IMR-90 (cell line): ENCODE measurements at regions not wholly inside any gene's neighbourhood (a gene's known extent, or its start where the extent isn't known, plus 50 kb on each side); places are given as distances from the start of the nearest gene placed in this dataset.

Experiments used
- ATAC-seq: fragments of 200-7000 bp; cut with Tn5 transposase; 2 replicates; pipeline ENCODE4 v1.9.1; 2020; ENCODE audit warnings: low read depth, mild to moderate bottlenecking, moderate library complexity
- BruUV-seq: library from RNA; stranded (reverse); fragments of 400-500 nt; replicated peaks from 2 replicates; lab custom pipeline; 2021; lab: Mats Ljungman, UMichigan
- CTCF ChIA-PET: fragments of 300-600 bp; formaldehyde crosslinking; extraction: SDS; loops from one replicate; lab custom pipeline; 2021; ENCODE audit warnings: antibody characterized with exemption; lab: Yijun Ruan, JAX
- POLR2A ChIA-PET: fragments of 300-600 bp; sonication (Branson Sonifier 250); formaldehyde crosslinking; loops from one replicate; lab custom pipeline; 2022; ENCODE audit warnings: antibody characterized with exemption; ENCODE audit not compliant: unreplicated experiment; lab: Charles Lee
- DNase-seq: peaks from one replicate; pipeline ENCODE4 v3.0.0; 2013
- H2AFZ ChIP-seq: replicated peaks from 2 replicates; pipeline ENCODE3; 2013; ENCODE audit warnings: low read length, mild to moderate bottlenecking; ENCODE audit not compliant: poor library complexity
- H2AK5ac ChIP-seq: 2 replicates; pipeline ENCODE4 v1.6.1; 2013; ENCODE audit warnings: low read depth, low read length, inconsistent platforms
- H2AK9ac ChIP-seq: replicated peaks from 2 replicates; pipeline ENCODE3; 2013; ENCODE audit warnings: mild to moderate bottlenecking, low read depth, low read length, moderate library complexity; ENCODE audit not compliant: poor library complexity
- H2BK120ac ChIP-seq: 2 replicates; pipeline ENCODE4 v1.6.1; 2013; ENCODE audit warnings: low read depth, low read length, inconsistent platforms
- H2BK15ac ChIP-seq: 3 replicates; pipeline ENCODE4 v1.6.1; 2013; ENCODE audit warnings: low read depth, low read length, inconsistent platforms
- H2BK20ac ChIP-seq: 2 replicates; pipeline ENCODE4 v1.6.1; 2013; ENCODE audit warnings: low read depth, mild to moderate bottlenecking, inconsistent platforms, low read length, moderate library complexity
- H2BK5ac ChIP-seq: 2 replicates; pipeline ENCODE4 v1.6.1; 2013; ENCODE audit warnings: mild to moderate bottlenecking, low read depth, low read length, inconsistent platforms; ENCODE audit not compliant: poor library complexity, severe bottlenecking
- H3K14ac ChIP-seq: replicated peaks from 2 replicates; pipeline ENCODE4 v1.6.1; 2013; ENCODE audit warnings: low read depth, low read length, inconsistent platforms
- H3K18ac ChIP-seq: 2 replicates; pipeline ENCODE4 v1.6.1; 2013; ENCODE audit warnings: low read depth, low read length, control low read depth
- H3K23ac ChIP-seq: 2 replicates; pipeline ENCODE4 v1.6.1; 2013; ENCODE audit warnings: low read depth, low read length, inconsistent platforms
- H3K27ac ChIP-seq: 2 replicates; pipeline ENCODE4 v1.5.1; 2013; ENCODE audit warnings: mild to moderate bottlenecking, control low read depth, low read length; ENCODE audit not compliant: insufficient read depth
- H3K27me3 ChIP-seq: 2 replicates; pipeline ENCODE4 v1.6.1; 2013; ENCODE audit warnings: low read length; ENCODE audit not compliant: control insufficient read depth, insufficient read depth
- H3K36me3 ChIP-seq: 2 replicates; pipeline ENCODE4 v1.6.1; 2013; ENCODE audit warnings: low read length, mixed read lengths; ENCODE audit not compliant: control insufficient read depth, insufficient read depth
- H3K4ac ChIP-seq: 2 replicates; pipeline ENCODE4 v1.6.1; 2013; ENCODE audit warnings: low read depth, low read length, inconsistent platforms
- H3K4me1 ChIP-seq: 2 replicates; pipeline ENCODE4 v1.6.1; 2013; ENCODE audit warnings: low read length, mixed read lengths; ENCODE audit not compliant: control insufficient read depth, insufficient read depth
- H3K4me2 ChIP-seq: 2 replicates; pipeline ENCODE4 v1.6.1; 2013; ENCODE audit warnings: low read depth, mild to moderate bottlenecking, control low read depth, low read length, moderate library complexity
- H3K4me3 ChIP-seq: 2 replicates; pipeline ENCODE4 v1.5.1; 2013; ENCODE audit warnings: low read depth, mild to moderate bottlenecking, control low read depth, low read length, moderate library complexity; ENCODE audit not compliant: insufficient read depth
- H3K56ac ChIP-seq: 2 replicates; pipeline ENCODE4 v1.6.1; 2013; ENCODE audit warnings: low read length, inconsistent platforms; ENCODE audit not compliant: insufficient read depth; ENCODE audit errors: extremely low read depth
- H3K79me1 ChIP-seq, 2 experiments: 2 replicates each; pipeline ENCODE4 v1.6.1; 2013; ENCODE audit warnings: low read length in 2 of 2, inconsistent platforms in 1 of 2, low read depth in 1 of 2
- H3K9ac ChIP-seq: 2 replicates; pipeline ENCODE4 v1.6.1; 2013; ENCODE audit warnings: low read depth, low read length, control low read depth
- H3K9me1 ChIP-seq: 2 replicates; pipeline ENCODE4 v1.6.1; 2013; ENCODE audit warnings: low read length, inconsistent platforms; ENCODE audit not compliant: insufficient read depth
- H3K9me3 ChIP-seq: 2 replicates; pipeline ENCODE4 v1.6.1; 2013; ENCODE audit warnings: low read length; ENCODE audit not compliant: control insufficient read depth, insufficient read depth
- H4K20me1 ChIP-seq: 2 replicates; pipeline ENCODE4 v1.6.1; 2013; ENCODE audit warnings: low read length, inconsistent platforms; ENCODE audit not compliant: insufficient read depth
- H4K5ac ChIP-seq: 2 replicates; pipeline ENCODE4 v1.6.1; 2013; ENCODE audit warnings: mild to moderate bottlenecking, low read depth, low read length, control low read depth
- H4K8ac ChIP-seq, 2 experiments: 2 replicates each; pipeline ENCODE4 v1.6.1; 2013; ENCODE audit warnings: low read depth in 2 of 2, low read length in 2 of 2, control low read depth in 1 of 2, inconsistent platforms in 1 of 2
- H4K91ac ChIP-seq: 2 replicates; pipeline ENCODE4 v1.6.1; 2013; ENCODE audit warnings: low read depth, low read length, inconsistent platforms; ENCODE audit not compliant: insufficient read depth
- BHLHE40 ChIP-seq: fragments of 150-350 bp; IDR thresholded peaks from 2 replicates; pipeline ENCODE4 v1.6.1; 2016; ENCODE audit warnings: mild to moderate bottlenecking, low read depth, low read length
- CEBPB ChIP-seq: IDR thresholded peaks from 2 replicates; pipeline ENCODE4 v1.6.1; 2012; ENCODE audit warnings: low read depth, low read length, improper control_type of control experiment
- CHD1 ChIP-seq: IDR thresholded peaks from 2 replicates; pipeline ENCODE4 v1.6.1; 2012; ENCODE audit warnings: low read depth, low read length, improper control_type of control experiment
- FOS ChIP-seq: fragments of 150-350 bp; IDR thresholded peaks from 2 replicates; pipeline ENCODE4 v1.6.1; 2016; ENCODE audit warnings: low read depth, low read length
- MAFK ChIP-seq: IDR thresholded peaks from 2 replicates; pipeline ENCODE4 v1.6.1; 2012; ENCODE audit warnings: low read depth, low read length, improper control_type of control experiment
- MAZ ChIP-seq: IDR thresholded peaks from 2 replicates; pipeline ENCODE4 v1.6.1; 2012; ENCODE audit warnings: low read depth, mild to moderate bottlenecking, low read length, improper control_type of control experiment, moderate library complexity, borderline replicate concordance
- MXI1 ChIP-seq: IDR thresholded peaks from 2 replicates; pipeline ENCODE4 v1.6.1; 2012; ENCODE audit warnings: low read depth, mild to moderate bottlenecking, low read length, moderate library complexity, borderline replicate concordance
- NFE2L2 ChIP-seq: fragments of 150-350 bp; IDR thresholded peaks from 2 replicates; pipeline ENCODE4 v1.6.1; 2016; ENCODE audit warnings: low read depth, mild to moderate bottlenecking, low read length
- POLR2A ChIP-seq: IDR thresholded peaks from 2 replicates; pipeline ENCODE4 v1.6.1; 2012; ENCODE audit warnings: mild to moderate bottlenecking, low read depth, low read length
- RAD21 ChIP-seq: IDR thresholded peaks from 2 replicates; pipeline ENCODE4 v1.6.1; 2012; ENCODE audit warnings: low read length, improper control_type of control experiment
- RCOR1 ChIP-seq: IDR thresholded peaks from 2 replicates; pipeline ENCODE4 v1.6.1; 2012; ENCODE audit warnings: mild to moderate bottlenecking, low read length, improper control_type of control experiment; ENCODE audit not compliant: insufficient replicate concordance
- RFX5 ChIP-seq: IDR thresholded peaks from 2 replicates; pipeline ENCODE4 v1.8.0; 2012; ENCODE audit warnings: low read depth, mild to moderate bottlenecking, low read length, moderate library complexity
- SMC3 ChIP-seq: fragments of 150-350 bp; IDR thresholded peaks from 2 replicates; pipeline ENCODE4 v1.6.1; 2016; ENCODE audit warnings: low read depth, mild to moderate bottlenecking, antibody characterized with exemption, low read length, moderate library complexity
- WGBS, 2 experiments: methylation state at CpG; one replicate each; pipeline versions ENCODE4 v1.1.5 to v1.1.7; 2013; ENCODE audit warnings: missing lambda C conversion rate in 2 of 2; ENCODE audit not compliant: insufficient read length in 1 of 2; ENCODE audit errors: extremely low coverage in 2 of 2; 5-methylcytosine and 5-hydroxymethylcytosine counted together
- dilution Hi-C: fragments of 300-500 bp; cut with HindIII; formaldehyde crosslinking; loops from one replicate; pipeline ENCODE4 v1.14.3; 2018; ENCODE audit warnings: low sequenced_read_pairs; ENCODE audit not compliant: unreplicated experiment
- in situ Hi-C: fragments of 300-500 bp; cut with MboI; formaldehyde crosslinking; loops from 3 replicates; pipeline ENCODE4 v1.14.3; 2019; ENCODE audit warnings: low sequenced_read_pairs, inconsistent platforms, mixed read lengths
- intact Hi-C: fragments of 100-400 bp; cut with micrococcal nuclease; formaldehyde crosslinking; loops from 2 replicates; pipeline ENCODE4 v1.10.0; 2022
- TF ChIP-seq, protein P1 (sequence below): fragments of 150-350 bp; IDR thresholded peaks from 2 replicates; pipeline ENCODE4 v1.6.1; 2016; ENCODE audit warnings: low read depth, mild to moderate bottlenecking, low read length, moderate library complexity, borderline replicate concordance
- TF ChIP-seq, protein P2 (sequence below): conservative IDR thresholded peaks from 2 replicates; pipeline ENCODE4 v1.5.1; 2012; ENCODE audit warnings: mild to moderate bottlenecking, low read depth, low read length, improper control_type of control experiment
- TF ChIP-seq, protein P3 (sequence below): fragments of 150-350 bp; IDR thresholded peaks from 2 replicates; pipeline ENCODE4 v1.6.1; 2017; ENCODE audit warnings: mild to moderate bottlenecking, antibody characterized with exemption, low read length, low read depth

DNA sequence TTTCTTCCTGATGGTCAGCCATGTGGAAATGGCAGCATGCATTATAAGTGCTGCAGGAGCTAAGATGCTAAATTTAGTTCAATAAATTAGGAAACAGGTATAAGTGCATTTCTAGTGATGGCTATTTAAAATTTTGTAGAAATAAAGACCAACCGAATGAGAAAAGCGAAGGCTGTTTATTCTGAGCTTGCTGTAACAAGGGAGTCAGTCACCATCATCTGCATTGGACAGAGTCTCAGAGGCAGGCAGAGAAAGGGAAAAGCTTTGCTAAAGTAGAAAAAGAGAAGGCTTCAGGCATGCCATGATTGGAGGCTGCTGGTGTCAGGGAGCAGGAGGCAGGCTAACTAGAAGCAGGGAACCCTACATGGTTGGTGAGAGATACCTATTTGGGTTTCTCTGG is 451.0 kb downstream of the EDEM1 start:
- H3K79me1 ChIP-seq = no peaks in the 10 kb centered on the region
- no peak overlapping the region for H3K56ac ChIP-seq
- 80% methylated on average over 1 of the region's 2 CpGs; no CpG with 5 or more reads in 1 of the 2 experiments for WGBS, 2 experiments
- ChIA-PET POLR2A (no interaction called here), CTCF (no interaction called here)
- no peak overlapping the region for H2BK120ac ChIP-seq
- no peak overlapping the region for H4K8ac ChIP-seq
- no peak overlapping the region for H3K9ac ChIP-seq
- H3K4ac ChIP-seq = no peak overlapping the region
- DNase-seq = no peak
- no peak overlapping the region for H3K14ac ChIP-seq
- H2BK15ac ChIP-seq = no peak overlapping the region
- H3K18ac ChIP-seq = no peak overlapping the region
- peaks cover 21% of the 10 kb centered on the region for H3K9me3 ChIP-seq
- dilution Hi-C loops = no loop called here
- H4K20me1 ChIP-seq = no peaks in the 10 kb centered on the region
- no TSS peak for BruUV-seq
- ATAC-seq = no peak
- H3K23ac ChIP-seq = no peak overlapping the region
- intact Hi-C loops = no loop called here
- H3K27me3 ChIP-seq = no peaks in the 10 kb centered on the region
- no peak overlapping the region for H3K27ac ChIP-seq
- H3K9me1 ChIP-seq = no peaks in the 10 kb centered on the region
- no peak overlapping the region for H2BK20ac ChIP-seq
- H2AFZ ChIP-seq = no peak overlapping the region
- H3K4me2 ChIP-seq = no peak overlapping the region
- no peak overlapping the region for H2AK9ac ChIP-seq
- TF ChIP-seq, protein P1, sequence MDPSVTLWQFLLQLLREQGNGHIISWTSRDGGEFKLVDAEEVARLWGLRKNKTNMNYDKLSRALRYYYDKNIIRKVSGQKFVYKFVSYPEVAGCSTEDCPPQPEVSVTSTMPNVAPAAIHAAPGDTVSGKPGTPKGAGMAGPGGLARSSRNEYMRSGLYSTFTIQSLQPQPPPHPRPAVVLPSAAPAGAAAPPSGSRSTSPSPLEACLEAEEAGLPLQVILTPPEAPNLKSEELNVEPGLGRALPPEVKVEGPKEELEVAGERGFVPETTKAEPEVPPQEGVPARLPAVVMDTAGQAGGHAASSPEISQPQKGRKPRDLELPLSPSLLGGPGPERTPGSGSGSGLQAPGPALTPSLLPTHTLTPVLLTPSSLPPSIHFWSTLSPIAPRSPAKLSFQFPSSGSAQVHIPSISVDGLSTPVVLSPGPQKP = no peak
- TF ChIP-seq CEBPB (no peak), BHLHE40 (no peak), SMC3 (no peak), MAZ (no peak), RAD21 (no peak), MXI1 (no peak), RFX5 (no peak), FOS (no peak), CHD1 (no peak), NFE2L2 (no peak), POLR2A (no peak), RCOR1 (no peak), MAFK (no peak)
- TF ChIP-seq, protein P2, sequence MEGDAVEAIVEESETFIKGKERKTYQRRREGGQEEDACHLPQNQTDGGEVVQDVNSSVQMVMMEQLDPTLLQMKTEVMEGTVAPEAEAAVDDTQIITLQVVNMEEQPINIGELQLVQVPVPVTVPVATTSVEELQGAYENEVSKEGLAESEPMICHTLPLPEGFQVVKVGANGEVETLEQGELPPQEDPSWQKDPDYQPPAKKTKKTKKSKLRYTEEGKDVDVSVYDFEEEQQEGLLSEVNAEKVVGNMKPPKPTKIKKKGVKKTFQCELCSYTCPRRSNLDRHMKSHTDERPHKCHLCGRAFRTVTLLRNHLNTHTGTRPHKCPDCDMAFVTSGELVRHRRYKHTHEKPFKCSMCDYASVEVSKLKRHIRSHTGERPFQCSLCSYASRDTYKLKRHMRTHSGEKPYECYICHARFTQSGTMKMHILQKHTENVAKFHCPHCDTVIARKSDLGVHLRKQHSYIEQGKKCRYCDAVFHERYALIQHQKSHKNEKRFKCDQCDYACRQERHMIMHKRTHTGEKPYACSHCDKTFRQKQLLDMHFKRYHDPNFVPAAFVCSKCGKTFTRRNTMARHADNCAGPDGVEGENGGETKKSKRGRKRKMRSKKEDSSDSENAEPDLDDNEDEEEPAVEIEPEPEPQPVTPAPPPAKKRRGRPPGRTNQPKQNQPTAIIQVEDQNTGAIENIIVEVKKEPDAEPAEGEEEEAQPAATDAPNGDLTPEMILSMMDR = no peak
- TF ChIP-seq, protein P3, sequence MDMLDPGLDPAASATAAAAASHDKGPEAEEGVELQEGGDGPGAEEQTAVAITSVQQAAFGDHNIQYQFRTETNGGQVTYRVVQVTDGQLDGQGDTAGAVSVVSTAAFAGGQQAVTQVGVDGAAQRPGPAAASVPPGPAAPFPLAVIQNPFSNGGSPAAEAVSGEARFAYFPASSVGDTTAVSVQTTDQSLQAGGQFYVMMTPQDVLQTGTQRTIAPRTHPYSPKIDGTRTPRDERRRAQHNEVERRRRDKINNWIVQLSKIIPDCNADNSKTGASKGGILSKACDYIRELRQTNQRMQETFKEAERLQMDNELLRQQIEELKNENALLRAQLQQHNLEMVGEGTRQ = no peak
- H3K4me1 ChIP-seq = no peaks in the 10 kb centered on the region
- H2AK5ac ChIP-seq = no peak overlapping the region
- in situ Hi-C loops = no loop called here
- H2BK5ac ChIP-seq = no peak overlapping the region
- no peak overlapping the region for H4K5ac ChIP-seq
- H3K4me3 ChIP-seq = no peak overlapping the region
- H3K36me3 ChIP-seq = no peaks in the 10 kb centered on the region
- no peak overlapping the region for H4K91ac ChIP-seq
